RCC 7860 (cell line): ENCODE measurements at regions not wholly inside any gene's neighbourhood (a gene's known extent, or its start where the extent isn't known, plus 50 kb on each side); places are given as distances from the start of the nearest gene placed in this dataset.
"Not testable (repeated sequence)": the region's sequence is repeated elsewhere in the genome, so short reads cannot be mapped to it uniquely, and the experiment has no call there.

Experiments
- DNase-seq: peaks from one replicate; pipeline ENCODE4 v3.0.0-alpha.2; 2015; ENCODE audit warnings: low spot score
- FAIRE-seq: peaks from 2 replicates; lab custom pipeline; 2012; peaks lifted over from hg19 to GRCh38; lab: Jason Lieb, UNC

- DNase-seq (no peak), FAIRE-seq (no peak)
These were observed 1359.0 kb downstream of the OLFM4 start for GRCh38 chr13:54387625-54388024.

GRCh38 chr13:54390841-54391240, 1362.2 kb downstream of the OLFM4 start:
- FAIRE-seq, result no peak
- no peak for DNase-seq

- DNase-seq, result no peak
- FAIRE-seq, result no peak
These were observed 1365.6 kb downstream of the OLFM4 start for GRCh38 chr13:54394085-54394700.

GRCh38 chr13:54394908-54395307, 1366.3 kb downstream of the OLFM4 start:
- FAIRE-seq (no peak), DNase-seq (no peak)

GRCh38 chr13:54402495-54402894, 1373.9 kb downstream of the OLFM4 start:
- FAIRE-seq (no peak), DNase-seq (no peak)

- no peak for DNase-seq
These were observed 1387.2 kb downstream of the OLFM4 start for GRCh38 chr13:54415753-54416366.

GRCh38 chr13:54422946-54423345, 1394.3 kb downstream of the OLFM4 start:
- FAIRE-seq, DNase-seq: not testable (repeated sequence)

More at GRCh38 chr13:54415753-54416366, 1387.2 kb downstream of the OLFM4 start:
- FAIRE-seq, result no peak

- no peak for DNase-seq
- FAIRE-seq, result no peak
These were observed 1395.7 kb downstream of the OLFM4 start for GRCh38 chr13:54424344-54424743.

GRCh38 chr13:54433493-54434206, 1405.0 kb downstream of the OLFM4 start:
- DNase-seq (no peak), FAIRE-seq (no peak)

- FAIRE-seq, DNase-seq: not testable (repeated sequence)
These were observed 1412.3 kb downstream of the OLFM4 start for GRCh38 chr13:54440853-54441400.

- FAIRE-seq, result no peak
- no peak for DNase-seq
These were observed 1416.8 kb downstream of the OLFM4 start for GRCh38 chr13:54445453-54445852.

GRCh38 chr13:54445865-54446264, 1417.3 kb downstream of the OLFM4 start:
- no peak for DNase-seq
- FAIRE-seq, result no peak

GRCh38 chr13:54449922-54450321, 1421.3 kb downstream of the OLFM4 start:
- DNase-seq (no peak), FAIRE-seq (no peak)

GRCh38 chr13:54484166-54484565, 1455.6 kb downstream of the OLFM4 start:
- DNase-seq (no peak), FAIRE-seq (no peak)

GRCh38 chr13:54486421-54487166, 1458.0 kb downstream of the OLFM4 start:
- DNase-seq, result no peak
- FAIRE-seq, result no peak

GRCh38 chr13:54489359-54489758, 1460.7 kb downstream of the OLFM4 start:
- FAIRE-seq, result no peak

GRCh38 chr13:54492995-54493394, 1464.4 kb downstream of the OLFM4 start:
- FAIRE-seq (no peak), DNase-seq (no peak)

More at GRCh38 chr13:54489359-54489758, 1460.7 kb downstream of the OLFM4 start:
- DNase-seq, result no peak

- DNase-seq (no peak), FAIRE-seq (no peak)
These were observed 1482.8 kb downstream of the OLFM4 start for GRCh38 chr13:54511366-54511765.

GRCh38 chr13:54513254-54513653, 1484.6 kb downstream of the OLFM4 start:
- FAIRE-seq, result no peak
- DNase-seq, result no peak

GRCh38 chr13:54536112-54536511, 1507.5 kb downstream of the OLFM4 start:
- no peak for DNase-seq
- no peak for FAIRE-seq

GRCh38 chr13:54563286-54563685, 1534.7 kb downstream of the OLFM4 start:
- DNase-seq (no peak), FAIRE-seq (no peak)
